IPS-18a (cell line): ENCODE measurements at regions not wholly inside any gene's neighbourhood (a gene's known extent, or its start where the extent isn't known, plus 50 kb on each side); places are given as distances from the start of the nearest gene placed in this dataset.

ENCODE experiments used
- H3K27ac ChIP-seq: one replicate; pipeline ENCODE4 v1.5.1; 2013; ENCODE audit warnings: low read length
- H3K27me3 ChIP-seq: one replicate; pipeline ENCODE4 v1.6.1; 2013; ENCODE audit warnings: mild to moderate bottlenecking, low read length; ENCODE audit not compliant: control insufficient read depth, insufficient read depth
- H3K36me3 ChIP-seq: one replicate; pipeline ENCODE4 v1.6.1; 2013; ENCODE audit warnings: low read depth, low read length; ENCODE audit not compliant: control insufficient read depth
- H3K4me1 ChIP-seq: one replicate; pipeline ENCODE4 v1.6.1; 2013; ENCODE audit warnings: low read depth, low read length; ENCODE audit not compliant: control insufficient read depth
- H3K4me3 ChIP-seq: one replicate; pipeline ENCODE4 v1.5.1; 2013; ENCODE audit warnings: low read length
- H3K9ac ChIP-seq: one replicate; pipeline ENCODE4 v1.6.1; 2013; ENCODE audit warnings: mild to moderate bottlenecking, low read length, moderate library complexity
- H3K9me3 ChIP-seq: one replicate; pipeline ENCODE4 v1.6.1; 2013; ENCODE audit warnings: low read depth, low read length; ENCODE audit not compliant: control insufficient read depth

GRCh38 chr10:43795639-43796038, 147.0 kb upstream of the ZNF32 start:
- no peak overlapping the region for H3K4me3 ChIP-seq
- no peak overlapping the region for H3K27ac ChIP-seq
- H3K4me1 ChIP-seq = no peaks in the 10 kb centered on the region
- H3K9me3 ChIP-seq = no peaks in the 10 kb centered on the region
- no peaks in the 10 kb centered on the region for H3K27me3 ChIP-seq
- no peaks in the 10 kb centered on the region for H3K36me3 ChIP-seq
- H3K9ac ChIP-seq = no peak overlapping the region

GRCh38 chr10:43795093-43795492, 146.4 kb upstream of the ZNF32 start:
- Histone ChIP-seq H3K27me3 (no peaks in the 10 kb centered on the region), H3K9me3 (no peaks in the 10 kb centered on the region), H3K9ac (no peak overlapping the region), H3K4me3 (no peak overlapping the region), H3K4me1 (no peaks in the 10 kb centered on the region), H3K36me3 (no peaks in the 10 kb centered on the region), H3K27ac (no peak overlapping the region)

GRCh38 chr10:43794181-43794815, 145.6 kb upstream of the ZNF32 start:
- H3K9me3 ChIP-seq = no peaks in the 10 kb centered on the region
- no peak overlapping the region for H3K4me3 ChIP-seq
- no peaks in the 10 kb centered on the region for H3K27me3 ChIP-seq
- no peaks in the 10 kb centered on the region for H3K4me1 ChIP-seq
- no peak overlapping the region for H3K27ac ChIP-seq
- no peaks in the 10 kb centered on the region for H3K36me3 ChIP-seq
- no peak overlapping the region for H3K9ac ChIP-seq

- Histone ChIP-seq H3K9ac (no peak overlapping the region), H3K4me1 (no peaks in the 10 kb centered on the region), H3K36me3 (no peaks in the 10 kb centered on the region), H3K4me3 (no peak overlapping the region), H3K27me3 (no peaks in the 10 kb centered on the region), H3K9me3 (no peaks in the 10 kb centered on the region), H3K27ac (no peak overlapping the region)
Measured at GRCh38 chr10:43793704-43794103, 145.0 kb upstream of the ZNF32 start.

- Histone ChIP-seq H3K4me1 (no peaks in the 10 kb centered on the region), H3K9me3 (no peaks in the 10 kb centered on the region), H3K4me3 (no peak overlapping the region), H3K36me3 (no peaks in the 10 kb centered on the region), H3K9ac (no peak overlapping the region), H3K27ac (no peak overlapping the region), H3K27me3 (no peaks in the 10 kb centered on the region)
Measured at GRCh38 chr10:43790147-43790546, 141.5 kb upstream of the ZNF32 start.

- no peaks in the 10 kb centered on the region for H3K9me3 ChIP-seq
Measured at GRCh38 chr10:43785252-43785651, 136.6 kb upstream of the ZNF32 start.

GRCh38 chr10:43782814-43783213, 134.1 kb upstream of the ZNF32 start:
- Histone ChIP-seq H3K9me3 (no peaks in the 10 kb centered on the region), H3K4me3 (no peak overlapping the region), H3K27ac (no peak overlapping the region), H3K36me3 (no peaks in the 10 kb centered on the region), H3K27me3 (no peaks in the 10 kb centered on the region), H3K4me1 (no peaks in the 10 kb centered on the region), H3K9ac (no peak overlapping the region)

More at GRCh38 chr10:43785252-43785651, 136.6 kb upstream of the ZNF32 start:
- no peaks in the 10 kb centered on the region for H3K36me3 ChIP-seq
- no peak overlapping the region for H3K27ac ChIP-seq
- H3K27me3 ChIP-seq = no peaks in the 10 kb centered on the region
- H3K4me1 ChIP-seq = no peaks in the 10 kb centered on the region
- no peak overlapping the region for H3K4me3 ChIP-seq
- H3K9ac ChIP-seq = no peak overlapping the region

- Histone ChIP-seq H3K9me3 (no peaks in the 10 kb centered on the region), H3K4me3 (no peak overlapping the region), H3K36me3 (no peaks in the 10 kb centered on the region), H3K27me3 (no peaks in the 10 kb centered on the region), H3K4me1 (no peaks in the 10 kb centered on the region), H3K9ac (no peak overlapping the region), H3K27ac (no peak overlapping the region)
Measured at GRCh38 chr10:43781480-43782361, 133.0 kb upstream of the ZNF32 start.

GRCh38 chr10:43778571-43778970, 129.9 kb upstream of the ZNF32 start:
- H3K27ac ChIP-seq = no peak overlapping the region
- no peaks in the 10 kb centered on the region for H3K27me3 ChIP-seq
- no peaks in the 10 kb centered on the region for H3K36me3 ChIP-seq
- H3K4me3 ChIP-seq = no peak overlapping the region
- no peaks in the 10 kb centered on the region for H3K9me3 ChIP-seq
- H3K9ac ChIP-seq = no peak overlapping the region
- H3K4me1 ChIP-seq = no peaks in the 10 kb centered on the region

GRCh38 chr10:43775384-43775783, 126.7 kb upstream of the ZNF32 start:
- H3K27me3 ChIP-seq = no peaks in the 10 kb centered on the region
- no peaks in the 10 kb centered on the region for H3K9me3 ChIP-seq
- H3K27ac ChIP-seq = no peak overlapping the region
- H3K4me3 ChIP-seq = no peak overlapping the region
- no peak overlapping the region for H3K9ac ChIP-seq
- H3K4me1 ChIP-seq = no peaks in the 10 kb centered on the region
- H3K36me3 ChIP-seq = no peaks in the 10 kb centered on the region

GRCh38 chr10:43774234-43774769, 125.6 kb upstream of the ZNF32 start:
- H3K36me3 ChIP-seq = no peaks in the 10 kb centered on the region
- H3K4me1 ChIP-seq = no peaks in the 10 kb centered on the region
- no peak overlapping the region for H3K9ac ChIP-seq
- H3K9me3 ChIP-seq = peaks cover 5% of the 10 kb centered on the region
- no peak overlapping the region for H3K27ac ChIP-seq
- H3K27me3 ChIP-seq = no peaks in the 10 kb centered on the region
- no peak overlapping the region for H3K4me3 ChIP-seq
